OCI-LY3 (cell line): ENCODE measurements at regions not wholly inside any gene's neighbourhood (a gene's known extent, or its start where the extent isn't known, plus 50 kb on each side); places are given as distances from the start of the nearest gene placed in this dataset.

Experiments
- EZH2phosphoT487 ChIP-seq: fragments of 200-600 bp; shearing (Covaris generic); IDR thresholded peaks from 2 replicates; pipeline ENCODE4 v1.6.1; 2018; ENCODE audit warnings: antibody characterized with exemption, mixed run types, low read depth
- TF ChIP-seq, protein P1 (sequence below): fragments of 200-600, 300-600 bp; sonication (generic); IDR thresholded peaks from 2 replicates; pipeline ENCODE4 v1.5.1; 2014; ENCODE audit warnings: antibody characterized with exemption, low read length, low read depth

DNA sequence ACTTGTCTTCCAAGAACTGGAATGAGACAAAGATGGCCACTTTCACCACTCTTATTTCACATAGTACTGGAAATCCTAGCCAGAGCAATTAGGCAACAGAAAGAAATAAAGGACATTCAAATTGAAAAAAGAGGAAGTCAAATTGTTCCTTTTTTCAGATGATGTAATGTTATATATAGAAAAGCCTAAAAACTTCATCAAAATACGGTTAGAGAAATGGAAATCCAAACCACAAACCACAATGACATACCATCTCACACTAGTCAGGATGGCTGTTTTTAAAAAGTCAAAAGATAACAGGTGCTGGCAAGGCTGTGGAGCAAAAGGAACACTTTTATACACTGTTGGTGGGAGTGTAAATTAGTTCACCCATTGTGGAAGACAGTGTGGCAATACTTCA lies 113.3 kb upstream of the SPRY2 start:
- TF ChIP-seq, protein P1, sequence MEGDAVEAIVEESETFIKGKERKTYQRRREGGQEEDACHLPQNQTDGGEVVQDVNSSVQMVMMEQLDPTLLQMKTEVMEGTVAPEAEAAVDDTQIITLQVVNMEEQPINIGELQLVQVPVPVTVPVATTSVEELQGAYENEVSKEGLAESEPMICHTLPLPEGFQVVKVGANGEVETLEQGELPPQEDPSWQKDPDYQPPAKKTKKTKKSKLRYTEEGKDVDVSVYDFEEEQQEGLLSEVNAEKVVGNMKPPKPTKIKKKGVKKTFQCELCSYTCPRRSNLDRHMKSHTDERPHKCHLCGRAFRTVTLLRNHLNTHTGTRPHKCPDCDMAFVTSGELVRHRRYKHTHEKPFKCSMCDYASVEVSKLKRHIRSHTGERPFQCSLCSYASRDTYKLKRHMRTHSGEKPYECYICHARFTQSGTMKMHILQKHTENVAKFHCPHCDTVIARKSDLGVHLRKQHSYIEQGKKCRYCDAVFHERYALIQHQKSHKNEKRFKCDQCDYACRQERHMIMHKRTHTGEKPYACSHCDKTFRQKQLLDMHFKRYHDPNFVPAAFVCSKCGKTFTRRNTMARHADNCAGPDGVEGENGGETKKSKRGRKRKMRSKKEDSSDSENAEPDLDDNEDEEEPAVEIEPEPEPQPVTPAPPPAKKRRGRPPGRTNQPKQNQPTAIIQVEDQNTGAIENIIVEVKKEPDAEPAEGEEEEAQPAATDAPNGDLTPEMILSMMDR: no peak
- no peak for TF ChIP-seq EZH2phosphoT487
